ENCODE measurements at regions not wholly inside any gene's neighbourhood (a gene's known extent, or its start where the extent isn't known, plus 50 kb on each side); places are given as distances from the start of the nearest gene placed in this dataset.
A peak's percentile ranks its signal among the peaks of the same experiment; 100 is the strongest.

DNA sequence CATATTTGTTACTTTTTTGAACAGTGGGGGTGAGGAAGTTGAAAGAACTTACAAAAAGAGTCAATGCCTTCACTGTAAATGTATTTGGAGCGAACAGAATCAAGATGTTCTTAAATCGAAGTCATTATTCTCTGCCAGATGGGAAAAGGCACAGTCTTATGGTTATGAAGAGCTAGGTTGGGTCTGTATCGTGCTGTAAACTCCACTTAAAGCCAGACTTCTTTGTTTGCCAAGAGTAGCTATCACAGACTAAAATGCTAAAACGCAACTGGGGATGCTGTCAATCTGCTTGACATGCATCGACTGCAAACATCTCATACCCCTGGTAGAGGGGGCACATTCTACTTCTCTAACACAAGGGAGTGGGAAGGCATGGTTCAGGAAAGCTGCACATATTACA lies 160.4 kb downstream of the DACT1 start:
- H3K4me3 ChIP-seq = no peak overlapping the region
- intact Hi-C loops (cut with micrococcal nuclease; ENCODE audit: unreplicated experiment) = loop anchor here (5.0 to 10.0 kb wide), 2 partner anchors 84 to 317 kb away; no protein-coding TSS in a partner anchor
- ATAC-seq (no peak), FAIRE-seq (no peak), DNase-seq (ENCODE audit: low read depth, low spot score) (no peak)
- no peaks in the 10 kb centered on the region for H3K79me2 ChIP-seq (ENCODE audit: control insufficient read depth, insufficient read depth, low read length)
- RAD21 ChIA-PET (ENCODE audit: unreplicated experiment) = interaction anchor here (1.2 to 6.7 kb wide), 20 partner anchors 9 to 297 kb away, joined by 3 to 110 read pairs (median 14); partner anchors contain the start of gene DACT1
- H3K4me2 ChIP-seq (ENCODE audit: control insufficient read depth, insufficient read depth) = no peak overlapping the region
- H3K36me3 ChIP-seq (ENCODE audit: control insufficient read depth in 2 of 2, insufficient read depth in 2 of 2, low read length in 1 of 2) = no peaks in the 10 kb centered on the region
- H3K27me3 ChIP-seq (replicated peaks in 1 of 2; ENCODE audit: control insufficient read depth in 2 of 2, insufficient read depth in 2 of 2, low read length in 1 of 2) = no peaks in the 10 kb centered on the region
- peaks cover 7% of the 10 kb centered on the region; the same call in 1 of the 2 replicates for H3K4me1 ChIP-seq (ENCODE audit: control insufficient read depth, insufficient read depth, low read length)
- BruUV-seq (replicated peaks) = TSS peak; percentile 82
- H3K27ac ChIP-seq (ENCODE audit: control insufficient read depth, insufficient read depth) = no peak overlapping the region
- SMC1A ChIA-PET (ENCODE audit: uncharacterized antibody, unreplicated experiment) = interaction anchor here (0.6 to 8.8 kb wide), 26 partner anchors 14 to 211 kb away, joined by 3 to 161 read pairs (median 4); partner anchors contain the start of gene DACT1
- no peaks in the 10 kb centered on the region for H4K20me1 ChIP-seq (ENCODE audit: control insufficient read depth, insufficient read depth)
- no peak overlapping the region for H2AFZ ChIP-seq (ENCODE audit: control insufficient read depth, low read depth, low read length)
- no peak overlapping the region for H3K9ac ChIP-seq (ENCODE audit: control insufficient read depth, insufficient read depth, low read length)
- WGBS (ENCODE audit: insufficient coverage, insufficient replicate concordance, low lambda C conversion rate, missing lambda C conversion rate) = 50% methylated on average over 5 of the region's 5 CpGs
- CTCF ChIA-PET = interaction anchor here (0.6 to 7.1 kb wide), 13 partner anchors 9 to 325 kb away, joined by 3 to 81 read pairs (median 3); partner anchors contain the start of gene DACT1
- no peaks in the 10 kb centered on the region; the same call in 2 of the 3 replicates for H3K9me3 ChIP-seq (replicated peaks; ENCODE audit: control insufficient read depth, insufficient read depth, low read length)
- POLR2A ChIA-PET = interaction anchor here (0.6 to 3.3 kb wide), 10 partner anchors 9 to 172 kb away, joined by 3 to 18 read pairs (median 4); no protein-coding TSS in a partner anchor
- TF ChIP-seq RCOR1 (conservative IDR thresholded peaks at IDR 0.05; ENCODE audit: low read depth, low read length) (no peak), MTA3 (IDR thresholded peaks at IDR 0.05; ENCODE audit: borderline replicate concordance, low read length) (no peak), ZSCAN29 (IDR thresholded peaks at IDR 0.05) (no peak), MTA2 (IDR thresholded peaks at IDR 0.05; ENCODE audit: low read depth) (no peak), YY1 (IDR thresholded peaks at IDR 0.05; ENCODE audit: low read depth, low read length) (no peak)
- TF ChIP-seq, protein P1, sequence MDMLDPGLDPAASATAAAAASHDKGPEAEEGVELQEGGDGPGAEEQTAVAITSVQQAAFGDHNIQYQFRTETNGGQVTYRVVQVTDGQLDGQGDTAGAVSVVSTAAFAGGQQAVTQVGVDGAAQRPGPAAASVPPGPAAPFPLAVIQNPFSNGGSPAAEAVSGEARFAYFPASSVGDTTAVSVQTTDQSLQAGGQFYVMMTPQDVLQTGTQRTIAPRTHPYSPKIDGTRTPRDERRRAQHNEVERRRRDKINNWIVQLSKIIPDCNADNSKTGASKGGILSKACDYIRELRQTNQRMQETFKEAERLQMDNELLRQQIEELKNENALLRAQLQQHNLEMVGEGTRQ (IDR thresholded peaks at IDR 0.05; ENCODE audit: borderline replicate concordance, low read depth, low read length) = no peak
- TF ChIP-seq, protein P2, sequence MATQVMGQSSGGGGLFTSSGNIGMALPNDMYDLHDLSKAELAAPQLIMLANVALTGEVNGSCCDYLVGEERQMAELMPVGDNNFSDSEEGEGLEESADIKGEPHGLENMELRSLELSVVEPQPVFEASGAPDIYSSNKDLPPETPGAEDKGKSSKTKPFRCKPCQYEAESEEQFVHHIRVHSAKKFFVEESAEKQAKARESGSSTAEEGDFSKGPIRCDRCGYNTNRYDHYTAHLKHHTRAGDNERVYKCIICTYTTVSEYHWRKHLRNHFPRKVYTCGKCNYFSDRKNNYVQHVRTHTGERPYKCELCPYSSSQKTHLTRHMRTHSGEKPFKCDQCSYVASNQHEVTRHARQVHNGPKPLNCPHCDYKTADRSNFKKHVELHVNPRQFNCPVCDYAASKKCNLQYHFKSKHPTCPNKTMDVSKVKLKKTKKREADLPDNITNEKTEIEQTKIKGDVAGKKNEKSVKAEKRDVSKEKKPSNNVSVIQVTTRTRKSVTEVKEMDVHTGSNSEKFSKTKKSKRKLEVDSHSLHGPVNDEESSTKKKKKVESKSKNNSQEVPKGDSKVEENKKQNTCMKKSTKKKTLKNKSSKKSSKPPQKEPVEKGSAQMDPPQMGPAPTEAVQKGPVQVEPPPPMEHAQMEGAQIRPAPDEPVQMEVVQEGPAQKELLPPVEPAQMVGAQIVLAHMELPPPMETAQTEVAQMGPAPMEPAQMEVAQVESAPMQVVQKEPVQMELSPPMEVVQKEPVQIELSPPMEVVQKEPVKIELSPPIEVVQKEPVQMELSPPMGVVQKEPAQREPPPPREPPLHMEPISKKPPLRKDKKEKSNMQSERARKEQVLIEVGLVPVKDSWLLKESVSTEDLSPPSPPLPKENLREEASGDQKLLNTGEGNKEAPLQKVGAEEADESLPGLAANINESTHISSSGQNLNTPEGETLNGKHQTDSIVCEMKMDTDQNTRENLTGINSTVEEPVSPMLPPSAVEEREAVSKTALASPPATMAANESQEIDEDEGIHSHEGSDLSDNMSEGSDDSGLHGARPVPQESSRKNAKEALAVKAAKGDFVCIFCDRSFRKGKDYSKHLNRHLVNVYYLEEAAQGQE (IDR thresholded peaks at IDR 0.05; ENCODE audit: low read depth, low read length) = no peak
- in situ Hi-C loops (cut with MboI) = loop anchor here (5.0 kb wide), 1 partner anchor 154 kb away; no protein-coding TSS in a partner anchor

Measured in GM12878 (cell line).